NOMO-1 treated with DMSO at 0.1 percent for 48 hours (cell line): ENCODE measurements at regions not wholly inside any gene's neighbourhood (a gene's known extent, or its start where the extent isn't known, plus 50 kb on each side); places are given as distances from the start of the nearest gene placed in this dataset.

Experiments
- DNase-seq: peaks from one replicate; lab custom pipeline; 2025; ENCODE audit not compliant: unreplicated experiment; lab: John Stamatoyannopoulos, UW

DNA sequence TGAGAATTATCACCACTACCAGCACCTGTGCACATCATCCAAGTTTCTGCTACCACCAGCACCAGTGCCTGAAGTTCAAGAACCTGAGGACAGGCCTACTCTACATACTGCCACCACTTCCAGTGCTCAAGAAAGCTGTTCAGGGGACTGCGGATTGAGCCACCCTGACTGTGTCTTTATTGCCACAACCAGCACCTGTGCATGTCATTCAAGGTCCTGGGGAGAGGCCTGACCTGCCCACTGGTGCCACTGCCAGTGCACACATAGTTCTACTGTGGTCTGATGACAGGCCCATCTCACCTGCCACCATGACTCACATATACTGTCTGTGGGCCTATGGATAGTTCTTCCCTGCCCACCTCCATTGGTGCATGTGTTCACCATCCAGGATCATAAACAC, 559.4 kb downstream of the COL12A1 start:
- no peak for DNase-seq

DNA sequence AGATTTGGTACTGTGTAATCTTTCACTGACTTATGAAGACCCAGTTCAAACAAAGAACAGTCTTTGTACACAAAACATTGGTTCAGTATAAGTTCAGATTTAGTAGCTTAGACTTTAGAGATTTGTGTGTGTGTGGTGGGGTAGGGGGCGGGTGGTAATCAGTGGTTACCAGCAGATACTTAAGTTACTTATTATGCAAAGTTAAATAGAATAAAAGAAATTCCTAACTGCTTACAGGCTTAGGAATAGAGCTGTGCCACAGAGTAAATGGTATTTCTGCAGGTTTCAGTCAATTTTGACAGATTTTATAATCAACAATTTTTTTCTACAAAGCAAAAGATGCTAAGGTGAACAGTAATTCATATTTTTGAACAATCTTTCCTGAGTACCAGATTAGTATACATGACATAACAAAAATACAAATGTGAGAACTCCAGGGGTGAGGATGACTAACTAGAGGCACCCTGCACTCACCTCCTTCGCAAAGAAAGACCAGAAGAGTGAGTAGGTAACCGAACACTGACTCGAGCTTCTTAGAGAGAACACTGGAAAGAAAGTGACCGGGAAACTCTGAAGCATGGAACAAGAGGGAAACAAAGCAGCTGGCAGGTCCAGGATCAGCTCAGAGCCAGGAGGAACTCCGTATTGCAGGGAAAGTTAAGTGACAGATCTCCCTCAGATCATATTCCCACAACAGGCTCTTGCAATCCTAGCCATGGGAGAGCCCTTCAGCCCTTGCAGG, 560.6 kb downstream of the COL12A1 start:
- no peak for DNase-seq

- DNase-seq, result no peak
Measured at GRCh38 chr6:74642101-74642500, 563.8 kb downstream of the COL12A1 start.

DNA sequence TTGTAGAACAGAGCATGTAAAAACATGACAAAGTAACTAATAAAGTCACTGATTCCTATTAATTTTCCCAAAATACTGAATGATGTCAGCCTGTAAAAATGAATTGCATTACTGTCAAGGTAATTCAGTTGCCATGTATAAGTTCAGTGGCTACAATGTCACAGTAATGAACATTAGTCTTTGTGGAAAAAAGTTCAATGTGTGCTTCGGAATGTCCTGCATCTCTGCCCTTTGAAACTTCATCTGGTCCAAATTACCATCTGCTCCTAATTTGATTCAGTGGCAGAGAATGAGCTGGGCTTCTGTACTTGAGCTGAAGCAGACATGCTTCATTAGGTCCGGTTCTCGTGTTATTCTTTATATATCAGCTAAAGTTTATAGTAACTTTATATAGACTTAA, 567.4 kb downstream of the COL12A1 start:
- DNase-seq, result no peak

GRCh38 chr6:74632196-74632875, 573.5 kb downstream of the COL12A1 start:
- DNase-seq, result no peak

DNA sequence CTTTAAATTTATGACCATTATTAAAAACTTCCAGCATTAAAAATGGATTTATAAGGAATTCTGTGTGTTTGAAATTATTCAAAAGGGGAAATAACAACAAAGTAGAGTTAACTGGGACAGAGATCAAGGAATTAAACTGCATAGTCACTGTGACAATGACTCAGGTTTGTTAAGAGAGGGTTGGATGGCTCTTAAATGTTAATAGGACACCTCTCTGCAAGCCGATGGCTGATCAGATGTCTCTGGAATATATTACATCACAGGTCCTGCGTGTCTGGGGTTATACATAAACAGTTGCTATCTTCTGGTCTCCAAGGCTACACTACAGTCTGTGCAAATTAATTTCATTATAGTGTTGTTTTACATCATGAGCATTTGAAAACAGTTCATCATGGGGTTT, 574.3 kb downstream of the COL12A1 start:
- DNase-seq, result no peak

- no peak for DNase-seq
Measured at GRCh38 chr6:74626288-74626687, 579.6 kb downstream of the COL12A1 start.

DNA sequence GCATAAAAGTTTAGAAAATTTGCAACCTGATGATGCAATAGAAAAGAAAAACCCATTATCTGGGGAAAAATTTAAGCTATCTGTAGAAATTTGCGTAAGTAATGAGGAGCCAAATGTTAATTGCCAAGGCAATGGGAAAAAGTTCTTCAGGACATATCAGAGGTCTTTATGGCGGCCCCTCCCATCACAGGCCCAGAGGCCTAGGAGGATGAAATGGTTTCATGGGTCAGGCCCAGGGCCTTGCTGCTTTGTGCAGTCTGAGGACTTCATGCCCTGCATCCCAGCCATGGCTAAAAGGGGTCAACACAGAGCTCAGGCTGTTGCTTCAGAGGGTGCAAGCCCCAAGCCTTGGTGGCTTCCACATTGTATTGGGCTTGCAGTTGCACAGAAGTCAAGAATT, 582.8 kb downstream of the COL12A1 start:
- no peak for DNase-seq

GRCh38 chr6:74611220-74611619, 594.6 kb downstream of the COL12A1 start:
- DNase-seq, result no peak

DNA sequence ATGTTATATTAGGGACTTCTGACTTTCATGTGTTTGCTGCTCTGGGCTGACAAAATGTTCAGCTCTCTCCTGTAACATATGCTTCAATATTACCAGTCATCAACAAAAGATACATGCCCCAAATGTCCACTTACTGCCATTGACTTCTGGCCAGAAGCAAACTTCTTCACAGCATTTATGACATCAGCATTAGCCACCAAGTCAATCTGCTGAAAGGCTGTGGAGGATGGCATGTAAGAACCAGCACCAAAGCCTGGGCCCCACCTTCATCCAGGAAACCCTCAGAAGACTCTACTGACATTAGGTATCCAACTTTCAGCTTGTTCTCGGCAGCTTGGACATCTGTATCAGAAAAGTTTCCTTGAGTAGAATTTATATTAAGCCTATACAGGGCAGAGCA, 595.5 kb downstream of the COL12A1 start:
- no peak for DNase-seq

DNA sequence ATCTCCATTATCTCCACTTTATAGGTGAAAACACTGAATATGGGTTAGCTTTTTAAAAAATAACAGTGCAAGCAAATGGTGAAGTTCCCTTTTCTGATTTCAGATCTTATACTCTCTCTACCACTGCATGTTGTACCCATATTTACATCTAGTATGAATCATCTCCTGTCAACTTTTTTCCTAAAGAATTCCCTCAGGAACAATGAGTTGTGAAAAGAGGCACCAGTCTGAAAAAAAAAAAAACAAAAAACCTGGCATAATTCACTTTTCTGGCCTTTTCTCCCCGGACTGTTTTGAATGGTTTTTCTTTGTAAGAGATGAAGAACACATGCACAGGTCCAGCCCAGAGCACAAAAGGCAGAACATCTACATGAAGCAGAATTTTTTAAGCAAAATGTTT, 596.0 kb downstream of the COL12A1 start:
- DNase-seq, result no peak

GRCh38 chr6:74607934-74608333, 597.9 kb downstream of the COL12A1 start:
- no peak for DNase-seq

GRCh38 chr6:74607468-74607867, 598.4 kb downstream of the COL12A1 start:
- no peak for DNase-seq

DNA sequence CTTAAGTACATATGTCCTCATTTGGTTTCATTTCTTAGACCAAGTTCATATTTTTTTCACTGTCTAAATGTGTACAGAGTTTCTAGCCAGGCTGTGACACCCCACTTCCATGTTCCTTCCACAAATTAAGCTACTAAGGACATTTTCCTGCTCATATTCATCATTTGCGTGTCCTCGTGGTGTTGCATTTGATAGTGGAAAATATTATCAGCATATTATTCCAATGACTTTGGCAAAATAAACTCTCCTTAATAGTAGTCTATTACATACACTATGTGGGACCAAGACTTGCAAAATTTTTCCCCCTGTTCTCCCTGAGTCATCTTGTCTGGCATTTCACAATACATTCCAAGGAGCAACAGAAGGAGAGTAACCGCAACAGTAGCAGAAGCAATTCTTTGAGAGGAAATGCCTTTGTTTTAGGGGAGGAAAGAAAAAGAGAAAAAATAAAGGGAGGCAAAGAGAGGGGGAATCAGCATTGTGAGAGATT, 599.2 kb downstream of the COL12A1 start:
- DNase-seq, result no peak

- DNase-seq, result no peak
Measured at GRCh38 chr6:74605922-74606581, 599.8 kb downstream of the COL12A1 start.

DNA sequence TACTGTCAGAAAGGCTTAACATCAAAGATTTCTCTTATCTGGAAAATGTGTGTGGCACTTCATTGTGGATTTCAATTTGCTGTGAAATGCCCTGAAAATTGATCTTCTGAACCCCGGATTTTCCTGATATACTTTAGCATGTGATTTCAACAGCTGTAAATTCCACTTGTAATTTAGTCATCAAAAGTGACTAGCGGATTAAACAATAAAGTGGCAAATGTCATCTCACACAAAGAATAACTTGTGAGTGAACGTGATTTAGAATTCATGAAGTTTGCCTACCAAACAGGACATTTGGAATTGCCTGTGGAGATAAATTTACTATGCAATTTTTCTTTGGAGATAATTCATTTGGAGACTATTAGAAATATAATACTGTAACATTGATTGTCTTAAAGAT, 601.6 kb downstream of the COL12A1 start:
- no peak for DNase-seq

- DNase-seq, result no peak
Measured at GRCh38 chr6:74603322-74604076, 602.4 kb downstream of the COL12A1 start.

DNA sequence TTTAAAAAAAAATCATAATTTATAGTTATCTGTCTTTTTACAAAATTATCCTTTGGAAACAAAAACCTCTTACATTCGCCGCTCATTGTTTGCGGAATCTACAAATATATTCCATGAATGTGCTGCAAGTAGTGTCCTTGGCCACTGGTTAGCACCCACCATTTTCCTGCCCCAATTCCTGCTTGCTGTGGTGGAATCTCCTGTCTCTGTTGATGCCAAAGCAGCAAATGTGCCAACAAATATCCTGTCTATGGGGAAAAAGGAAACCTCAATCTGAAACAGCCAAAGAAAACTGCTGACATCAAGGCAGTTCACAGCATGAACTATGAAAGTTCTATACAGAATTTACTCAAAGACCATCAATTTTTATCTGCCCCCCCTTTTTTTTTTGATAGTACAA, 603.6 kb downstream of the COL12A1 start:
- DNase-seq, result no peak

DNA sequence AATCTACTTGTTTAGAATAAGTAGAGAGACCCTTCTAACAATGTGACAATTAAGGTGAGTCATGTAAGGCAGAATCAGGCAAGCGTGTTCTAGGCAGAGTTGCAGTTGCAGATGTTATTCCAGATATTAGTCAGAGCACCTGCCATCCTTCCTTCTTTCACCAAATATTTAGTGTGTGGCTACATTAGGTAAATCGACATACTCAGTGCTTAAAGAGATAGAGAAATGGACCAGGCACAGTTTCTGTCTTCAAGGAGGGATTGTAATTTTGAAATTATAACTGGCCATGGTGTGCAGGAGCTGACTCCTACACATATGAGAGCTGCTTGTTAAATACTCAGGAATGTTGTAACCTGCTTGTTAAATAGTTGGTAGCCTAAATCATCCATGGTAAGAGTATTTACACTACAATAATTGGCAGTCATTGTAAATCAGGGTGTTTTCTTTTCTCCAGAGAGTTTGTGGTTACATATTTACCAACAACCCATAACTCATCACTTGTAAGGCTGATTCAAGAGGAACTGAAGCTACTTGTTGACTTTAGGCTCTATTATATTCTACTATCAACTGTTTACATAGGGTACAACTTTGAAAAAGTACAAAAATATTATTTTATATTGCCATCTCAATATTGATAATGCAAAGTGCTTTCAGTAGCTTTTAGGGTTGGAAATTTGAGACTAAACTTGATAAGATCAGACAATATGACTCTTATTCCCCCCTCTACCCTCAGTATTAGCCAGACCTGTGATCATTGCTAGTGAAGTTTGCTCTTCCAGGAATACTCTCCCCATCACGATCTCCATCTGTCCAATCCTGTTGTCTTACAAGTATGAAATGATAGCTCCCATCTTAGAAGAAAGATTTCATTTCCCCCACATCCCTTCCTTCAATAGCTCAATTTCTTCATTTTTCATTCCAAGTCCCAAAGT, 607.1 kb downstream of the COL12A1 start:
- no peak for DNase-seq

DNA sequence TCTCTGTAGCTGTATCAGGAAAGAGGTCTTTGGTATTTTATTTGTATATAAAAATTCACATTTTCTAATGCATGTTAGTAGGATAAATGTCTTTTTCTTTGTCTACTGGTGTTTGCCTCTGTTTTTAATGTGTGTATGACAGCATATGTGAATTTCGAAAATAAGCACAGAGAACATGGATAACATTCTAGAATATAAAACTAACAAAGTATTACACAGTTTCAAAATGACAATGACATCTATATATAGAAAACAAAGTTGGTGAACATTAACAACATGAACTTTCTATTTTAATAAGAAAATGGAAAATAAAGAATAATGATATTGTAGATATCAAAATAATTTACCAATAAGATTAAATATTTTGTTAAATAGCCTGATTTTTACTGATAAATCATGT, 608.0 kb downstream of the COL12A1 start:
- no peak for DNase-seq
